ENCODE measurements at regions not wholly inside any gene's neighbourhood (a gene's known extent, or its start where the extent isn't known, plus 50 kb on each side); places are given as distances from the start of the nearest gene placed in this dataset.

- no peak for TF ChIP-seq CTCF (IDR thresholded peaks at IDR 0.05)
- no peak for TF ChIP-seq POLR2A (IDR thresholded peaks at IDR 0.05)
Measured at GRCh38 chr9:107720501-107720900, 230.9 kb upstream of the KLF4 start.
